Adrenal gland (tissue), 5 donors: ENCODE measurements at regions not wholly inside any gene's neighbourhood (a gene's known extent, or its start where the extent isn't known, plus 50 kb on each side); places are given as distances from the start of the nearest gene placed in this dataset.

Experiments
- POLR2A ChIP-seq, 2 donors: fragments of 450-650 bp; IDR thresholded peaks; one replicate each; pipeline ENCODE4 v1.6.1; 2017; ENCODE audit warnings: antibody characterized with exemption in 2 of 2, mild to moderate bottlenecking in 2 of 2, moderate library complexity in 1 of 2
- TF ChIP-seq, protein P1 (sequence below), 6 experiments: fragments of 450-650 bp in 4 of 6; fragments of 200-600 bp in 2 of 6; sonication (generic) in 1 of 6; IDR thresholded peaks; 1 replicate in 5 of 6; 2 replicates in 1 of 6; pipeline versions ENCODE4 v1.5.1 to v1.8.0; 2016 to 2021; ENCODE audit warnings: antibody characterized with exemption in 6 of 6, mild to moderate bottlenecking in 2 of 6, moderate library complexity in 1 of 6
- donor health status: DM: no; HTN: no; CAD: no.

- TF ChIP-seq, protein P1, sequence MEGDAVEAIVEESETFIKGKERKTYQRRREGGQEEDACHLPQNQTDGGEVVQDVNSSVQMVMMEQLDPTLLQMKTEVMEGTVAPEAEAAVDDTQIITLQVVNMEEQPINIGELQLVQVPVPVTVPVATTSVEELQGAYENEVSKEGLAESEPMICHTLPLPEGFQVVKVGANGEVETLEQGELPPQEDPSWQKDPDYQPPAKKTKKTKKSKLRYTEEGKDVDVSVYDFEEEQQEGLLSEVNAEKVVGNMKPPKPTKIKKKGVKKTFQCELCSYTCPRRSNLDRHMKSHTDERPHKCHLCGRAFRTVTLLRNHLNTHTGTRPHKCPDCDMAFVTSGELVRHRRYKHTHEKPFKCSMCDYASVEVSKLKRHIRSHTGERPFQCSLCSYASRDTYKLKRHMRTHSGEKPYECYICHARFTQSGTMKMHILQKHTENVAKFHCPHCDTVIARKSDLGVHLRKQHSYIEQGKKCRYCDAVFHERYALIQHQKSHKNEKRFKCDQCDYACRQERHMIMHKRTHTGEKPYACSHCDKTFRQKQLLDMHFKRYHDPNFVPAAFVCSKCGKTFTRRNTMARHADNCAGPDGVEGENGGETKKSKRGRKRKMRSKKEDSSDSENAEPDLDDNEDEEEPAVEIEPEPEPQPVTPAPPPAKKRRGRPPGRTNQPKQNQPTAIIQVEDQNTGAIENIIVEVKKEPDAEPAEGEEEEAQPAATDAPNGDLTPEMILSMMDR (IDR thresholded peaks at IDR 0.05) = no peak
- TF ChIP-seq POLR2A (IDR thresholded peaks at IDR 0.05) = no peak
Measured at GRCh38 chr11:90392692-90393091, 169.8 kb upstream of the CHORDC1 start.
